LNCaP clone FGC (cell line): ENCODE measurements at regions not wholly inside any gene's neighbourhood (a gene's known extent, or its start where the extent isn't known, plus 50 kb on each side); places are given as distances from the start of the nearest gene placed in this dataset.

ENCODE experiments used
- DNase-seq: peaks from one replicate; pipeline ENCODE4 v3.0.0-alpha.2; 2011; ENCODE audit warnings: low read depth
- H3K4me3 ChIP-seq: 2 replicates; pipeline ENCODE4 v1.5.1; 2011; ENCODE audit warnings: mild to moderate bottlenecking, low read depth, low read length, control low read depth
- TF ChIP-seq, protein P1 (sequence below): IDR thresholded peaks from 2 replicates; pipeline ENCODE4 v1.5.1; 2012; ENCODE audit warnings: mild to moderate bottlenecking; ENCODE audit not compliant: control insufficient read depth, insufficient read depth; ENCODE audit errors: extremely low read depth

DNA sequence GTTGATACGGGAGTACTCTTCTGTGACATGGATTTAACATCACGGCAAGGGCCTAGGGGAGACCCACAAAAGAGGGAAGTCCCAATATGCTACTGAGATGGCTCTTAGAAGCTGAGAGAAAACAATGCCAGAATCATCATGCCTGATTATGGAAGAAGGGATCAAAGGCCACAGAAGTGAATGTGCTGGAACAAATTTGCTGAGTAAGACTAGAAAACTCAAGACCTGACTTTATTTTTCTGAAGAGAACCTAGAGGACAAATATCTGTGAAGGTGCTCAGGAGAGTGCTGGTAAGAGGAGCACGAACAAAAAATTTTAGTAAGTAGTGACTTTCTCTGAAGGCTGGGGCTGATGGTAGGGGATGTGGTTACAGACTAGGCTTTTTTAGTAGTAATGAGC is 277.0 kb downstream of the ZEB1 start:
- no peak overlapping the region for H3K4me3 ChIP-seq
- TF ChIP-seq, protein P1, sequence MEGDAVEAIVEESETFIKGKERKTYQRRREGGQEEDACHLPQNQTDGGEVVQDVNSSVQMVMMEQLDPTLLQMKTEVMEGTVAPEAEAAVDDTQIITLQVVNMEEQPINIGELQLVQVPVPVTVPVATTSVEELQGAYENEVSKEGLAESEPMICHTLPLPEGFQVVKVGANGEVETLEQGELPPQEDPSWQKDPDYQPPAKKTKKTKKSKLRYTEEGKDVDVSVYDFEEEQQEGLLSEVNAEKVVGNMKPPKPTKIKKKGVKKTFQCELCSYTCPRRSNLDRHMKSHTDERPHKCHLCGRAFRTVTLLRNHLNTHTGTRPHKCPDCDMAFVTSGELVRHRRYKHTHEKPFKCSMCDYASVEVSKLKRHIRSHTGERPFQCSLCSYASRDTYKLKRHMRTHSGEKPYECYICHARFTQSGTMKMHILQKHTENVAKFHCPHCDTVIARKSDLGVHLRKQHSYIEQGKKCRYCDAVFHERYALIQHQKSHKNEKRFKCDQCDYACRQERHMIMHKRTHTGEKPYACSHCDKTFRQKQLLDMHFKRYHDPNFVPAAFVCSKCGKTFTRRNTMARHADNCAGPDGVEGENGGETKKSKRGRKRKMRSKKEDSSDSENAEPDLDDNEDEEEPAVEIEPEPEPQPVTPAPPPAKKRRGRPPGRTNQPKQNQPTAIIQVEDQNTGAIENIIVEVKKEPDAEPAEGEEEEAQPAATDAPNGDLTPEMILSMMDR: no peak
- DNase-seq: no peak

DNA sequence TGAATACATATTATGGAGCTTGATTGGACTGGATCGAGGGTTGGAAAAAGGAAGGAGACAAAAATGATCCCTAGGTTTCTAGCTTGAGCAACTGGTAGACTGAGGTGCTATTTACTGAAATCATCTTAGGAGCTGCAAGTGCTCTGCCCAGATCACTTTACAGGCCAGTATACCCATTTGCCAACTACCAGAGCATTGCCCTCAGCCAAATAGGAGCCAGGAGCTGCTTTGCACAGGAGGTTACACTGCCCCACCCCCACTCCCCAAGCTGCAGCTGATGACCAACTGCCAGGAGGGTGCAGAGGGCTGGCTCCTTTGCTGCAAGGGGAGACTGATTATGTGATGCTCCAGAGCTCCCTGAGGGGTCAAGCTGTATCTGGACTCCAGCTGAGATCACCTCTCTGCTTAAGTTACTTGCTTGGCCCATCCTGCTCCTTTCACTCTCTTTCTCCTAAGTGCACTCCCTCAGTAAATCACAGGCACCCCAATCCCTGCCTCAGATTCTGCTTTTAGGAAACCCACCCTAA is 275.4 kb downstream of the ZEB1 start:
- DNase-seq: no peak
- no peak overlapping the region for H3K4me3 ChIP-seq
- TF ChIP-seq, protein P1: no peak

DNA sequence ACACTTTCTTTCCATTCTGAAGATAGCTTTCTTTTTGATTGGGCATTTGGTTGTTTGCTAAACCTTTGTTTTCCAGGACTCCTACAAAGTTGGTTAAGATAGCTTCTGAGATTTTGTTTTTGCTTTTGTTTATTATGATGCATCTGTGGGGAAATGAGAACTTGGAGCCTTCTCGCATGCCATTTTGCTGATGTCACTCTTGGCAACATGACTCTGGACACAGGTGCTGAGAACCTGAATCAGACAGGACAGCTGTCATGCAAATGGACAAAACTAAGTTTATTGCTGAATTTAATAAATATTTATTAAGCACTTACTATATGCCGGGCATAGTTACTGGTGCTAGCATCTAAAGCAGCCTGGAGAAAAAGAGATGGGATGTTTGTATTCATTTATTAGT is 274.1 kb downstream of the ZEB1 start:
- TF ChIP-seq, protein P1: no peak
- no peak overlapping the region for H3K4me3 ChIP-seq
- DNase-seq: no peak

DNA sequence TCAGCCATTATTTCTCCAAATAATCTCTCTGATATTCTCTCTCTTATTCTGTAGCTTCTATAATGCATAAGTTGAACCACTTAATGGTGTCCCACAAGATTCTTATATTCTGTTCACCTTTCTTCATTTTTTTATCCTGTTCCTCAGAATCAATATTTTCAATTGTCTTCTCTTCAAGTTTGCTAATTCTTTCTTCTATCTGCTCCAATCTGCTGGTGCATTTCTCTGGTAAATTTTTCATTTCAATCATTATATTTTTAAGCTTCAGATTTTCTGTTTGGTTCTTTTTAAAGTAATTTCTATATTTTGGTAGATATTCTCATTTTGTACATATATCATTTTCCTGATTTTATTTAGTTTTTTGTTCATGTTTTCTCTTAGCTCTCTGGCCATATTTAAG is 272.6 kb downstream of the ZEB1 start:
- TF ChIP-seq, protein P1: no peak
- no peak overlapping the region for H3K4me3 ChIP-seq
- no peak for DNase-seq

- DNase-seq: no peak
- no peak overlapping the region for H3K4me3 ChIP-seq
- TF ChIP-seq, protein P1: no peak
These were observed 271.2 kb downstream of the ZEB1 start for GRCh38 chr10:31590023-31590800.

- TF ChIP-seq, protein P1: no peak
- no peak for DNase-seq
- no peak overlapping the region for H3K4me3 ChIP-seq
These were observed 268.7 kb downstream of the ZEB1 start for GRCh38 chr10:31587691-31588090.
